Kidney tubule cell (primary cell): ENCODE measurements at regions not wholly inside any gene's neighbourhood (a gene's known extent, or its start where the extent isn't known, plus 50 kb on each side); places are given as distances from the start of the nearest gene placed in this dataset.

Experiments used
- DNase-seq: peaks from one replicate; pipeline ENCODE4 v3.0.0-alpha.2; 2018; ENCODE audit warnings: low spot score

DNA sequence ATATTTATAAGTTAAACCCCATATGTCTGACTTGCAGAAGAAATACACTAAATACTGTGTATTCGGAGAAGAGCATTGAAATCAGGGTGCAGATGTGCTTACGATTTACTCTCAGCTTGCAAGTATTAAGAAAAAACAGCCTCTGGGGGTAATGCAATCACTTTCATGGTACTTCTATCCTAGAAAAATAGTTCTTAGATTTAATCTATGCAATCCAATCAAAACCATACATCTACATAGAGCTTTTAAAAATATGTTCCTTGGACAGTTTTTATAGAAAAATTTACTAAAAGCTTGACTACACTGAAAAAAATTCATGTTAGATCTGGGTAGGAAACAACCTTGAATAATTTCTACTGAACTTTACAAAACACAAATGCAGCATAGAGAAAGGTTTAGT, 890.3 kb upstream of the ADGRL2 start:
- no peak for DNase-seq

- DNase-seq: no peak
These were observed 891.5 kb upstream of the ADGRL2 start for GRCh38 chr1:80909172-80909784.

GRCh38 chr1:80896781-80897356, 903.9 kb upstream of the ADGRL2 start:
- peak; percentile 24 for DNase-seq

DNA sequence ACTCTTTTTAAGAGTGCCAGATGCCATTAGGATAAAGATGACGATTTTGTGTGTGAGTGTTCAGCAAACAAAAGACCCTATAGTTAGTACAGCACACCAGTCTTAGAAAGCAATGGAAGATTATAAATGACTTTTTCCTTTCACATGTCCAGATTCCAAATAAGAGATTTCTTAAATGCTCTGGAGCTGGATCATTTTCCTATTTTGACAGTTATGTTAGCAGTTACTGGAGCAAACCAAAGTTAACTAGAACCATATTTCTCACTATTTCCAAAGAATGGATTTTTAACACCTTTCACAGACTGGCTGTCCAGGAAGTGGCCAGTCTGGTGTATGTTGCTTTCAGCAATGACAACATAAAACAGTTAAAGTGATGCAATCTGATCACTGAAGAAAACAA, 905.8 kb upstream of the ADGRL2 start:
- no peak for DNase-seq

DNA sequence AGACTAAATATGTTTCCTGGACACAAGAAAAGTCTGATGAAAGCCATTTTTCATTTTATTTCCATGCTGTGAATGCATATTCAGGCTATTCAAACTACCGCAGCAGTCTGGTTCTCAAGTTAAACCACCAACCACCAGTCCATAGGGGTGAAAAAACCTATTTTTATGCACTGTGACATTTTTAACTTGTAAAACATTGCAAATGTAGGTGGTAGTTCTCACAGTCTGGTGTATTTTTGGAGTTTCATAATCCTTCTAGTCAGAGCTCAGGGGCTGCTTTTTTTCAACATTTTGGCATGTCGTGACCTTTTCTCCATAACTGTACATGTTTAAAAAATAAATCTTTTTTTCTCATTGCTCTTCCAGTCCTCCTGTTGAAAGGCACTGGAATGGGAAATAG, 907.6 kb upstream of the ADGRL2 start:
- DNase-seq: no peak

- DNase-seq: no peak
These were observed 908.2 kb upstream of the ADGRL2 start for GRCh38 chr1:80892539-80892938.

DNA sequence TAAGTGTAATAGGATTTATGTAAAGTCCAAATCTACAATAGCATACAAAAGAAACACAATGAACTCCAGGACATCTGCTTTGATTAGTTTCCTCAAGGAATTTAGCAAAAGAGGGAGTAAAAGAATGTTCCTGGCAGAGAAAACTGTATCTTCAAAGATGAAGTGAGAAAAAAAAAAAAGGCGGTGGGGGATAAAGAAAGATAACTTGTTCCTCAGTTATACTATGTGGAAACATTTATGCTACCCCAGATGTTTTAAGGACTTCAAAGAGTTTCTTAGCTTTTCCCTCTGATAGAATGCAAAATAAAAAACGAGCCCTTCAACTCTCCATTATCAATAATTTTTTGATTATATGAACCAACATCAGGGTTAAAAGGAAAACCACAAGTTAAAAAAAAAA, 908.9 kb upstream of the ADGRL2 start:
- no peak for DNase-seq

GRCh38 chr1:80882553-80882952, 918.2 kb upstream of the ADGRL2 start:
- peak; percentile 83 for DNase-seq

DNA sequence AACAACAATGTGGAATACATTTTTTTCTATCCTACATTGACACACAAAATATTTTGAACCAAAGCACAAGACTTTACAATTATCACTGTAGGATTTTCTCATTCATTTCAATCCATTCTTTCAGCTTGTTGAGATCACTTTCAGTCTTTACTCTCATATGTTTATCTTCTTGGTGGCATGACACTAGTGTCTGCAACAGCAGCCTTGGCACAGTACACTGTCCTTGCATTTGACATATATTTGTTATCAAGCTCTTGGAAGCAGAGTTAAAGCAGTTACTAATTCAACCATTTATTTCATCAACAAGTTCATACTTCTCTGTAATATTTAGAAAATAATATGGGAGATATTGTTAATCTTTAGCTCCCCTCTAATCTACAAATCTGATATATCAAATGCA, 922.4 kb upstream of the ADGRL2 start:
- DNase-seq: no peak

- no peak for DNase-seq
These were observed 924.7 kb upstream of the ADGRL2 start for GRCh38 chr1:80876035-80876434.

DNA sequence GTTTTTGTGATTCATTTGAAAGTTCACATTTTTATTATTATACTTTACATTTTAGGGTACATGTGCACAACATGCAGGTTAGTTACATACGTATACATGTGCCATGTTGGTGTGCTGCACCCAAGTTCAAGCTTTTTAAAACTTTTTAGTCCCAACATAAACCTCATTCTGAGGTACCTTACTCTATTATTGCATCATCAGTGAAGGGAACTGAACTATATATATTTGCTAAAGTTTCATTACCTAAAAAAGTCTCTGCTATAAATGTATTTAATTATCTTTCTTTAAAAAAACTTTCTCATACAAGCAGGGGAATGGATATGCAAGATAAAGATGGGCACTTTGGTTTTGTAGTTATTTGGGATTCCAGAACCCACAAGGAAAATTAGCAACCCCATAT, 931.4 kb upstream of the ADGRL2 start:
- no peak for DNase-seq

DNA sequence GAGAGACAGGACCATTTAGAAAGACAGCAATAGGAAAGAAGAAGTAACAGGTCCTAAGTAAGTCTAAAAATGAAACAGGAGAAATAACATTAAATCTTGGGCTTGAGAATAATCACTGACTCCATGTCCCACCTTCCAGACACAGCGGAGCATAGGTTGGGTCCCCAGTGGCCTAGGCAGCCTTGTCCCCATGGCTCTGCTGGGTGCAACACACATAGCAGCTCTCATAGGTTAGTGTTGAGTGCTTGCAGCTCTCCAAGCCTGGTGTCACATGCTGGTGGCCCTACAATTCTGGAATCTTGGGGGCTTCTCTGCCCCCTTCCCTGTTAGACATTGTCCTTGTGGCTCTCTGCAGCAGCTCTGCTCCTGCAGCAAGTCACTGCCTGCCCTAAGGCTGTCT, 952.8 kb upstream of the ADGRL2 start:
- no peak for DNase-seq

- DNase-seq: peak; percentile 1
These were observed 953.8 kb upstream of the ADGRL2 start for GRCh38 chr1:80846966-80847365.

- DNase-seq: no peak
These were observed 957.9 kb upstream of the ADGRL2 start for GRCh38 chr1:80842796-80843195.

- DNase-seq: no peak
These were observed 959.5 kb upstream of the ADGRL2 start for GRCh38 chr1:80841261-80841660.

DNA sequence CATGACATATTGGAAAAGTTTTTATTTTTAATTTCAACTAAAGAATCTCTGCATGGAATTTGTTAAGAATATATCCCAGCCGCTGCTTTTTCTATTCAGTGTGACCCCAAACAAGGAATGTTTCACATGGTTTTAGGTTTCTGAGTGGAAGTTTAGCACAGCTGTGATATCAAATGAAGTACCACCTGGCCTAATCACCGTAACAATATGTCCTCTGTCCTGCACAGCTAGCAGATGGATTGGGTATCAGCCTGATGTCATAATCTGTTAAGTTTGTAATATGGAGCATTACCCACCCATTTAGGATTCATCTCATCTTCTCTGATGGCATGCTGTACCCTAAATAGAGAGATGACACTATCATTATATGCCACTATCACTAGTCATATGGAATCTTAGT, 963.7 kb upstream of the ADGRL2 start:
- no peak for DNase-seq

GRCh38 chr1:80836505-80836904, 964.2 kb upstream of the ADGRL2 start:
- no peak for DNase-seq

DNA sequence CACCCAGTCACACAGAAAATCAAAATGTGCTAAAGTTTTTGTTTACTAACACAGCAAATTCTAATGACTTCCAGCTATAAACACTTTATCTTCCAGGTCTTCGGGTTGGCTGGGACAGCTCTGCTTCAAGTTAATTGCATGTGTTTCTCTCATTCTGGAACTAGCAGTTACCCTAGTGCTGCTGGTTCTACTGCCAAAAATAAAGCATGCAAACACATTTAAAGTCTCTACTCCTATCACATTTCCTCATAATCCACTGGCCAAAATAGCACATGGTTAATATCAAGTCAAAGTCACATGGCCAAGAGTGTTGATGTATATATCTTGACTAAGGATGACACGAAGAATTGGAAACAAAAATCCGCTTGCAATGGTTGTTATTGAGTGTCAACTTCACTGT, 973.1 kb upstream of the ADGRL2 start:
- DNase-seq: no peak

GRCh38 chr1:80825067-80825466, 975.7 kb upstream of the ADGRL2 start:
- DNase-seq: no peak

GRCh38 chr1:80818211-80818610, 982.5 kb upstream of the ADGRL2 start:
- DNase-seq: peak; percentile 36

DNA sequence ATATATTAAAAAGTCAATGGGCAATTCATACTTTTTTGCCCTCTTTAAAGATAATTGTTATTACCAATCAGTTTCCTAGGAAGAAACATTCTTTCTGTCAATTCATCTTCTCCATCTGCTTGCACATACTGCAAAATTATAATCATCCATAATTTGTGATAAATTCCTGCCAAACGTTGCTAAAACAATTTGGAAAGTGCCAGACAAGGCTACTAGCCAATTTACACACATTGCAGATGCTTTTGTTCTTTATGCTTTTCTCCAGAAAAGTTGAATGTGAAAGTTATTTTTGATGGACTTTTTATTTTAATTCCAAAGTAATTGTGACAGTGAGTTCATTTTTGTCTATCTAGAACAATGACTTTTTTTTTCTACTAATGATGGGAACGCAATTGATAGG, 992.8 kb upstream of the ADGRL2 start:
- DNase-seq: no peak

DNA sequence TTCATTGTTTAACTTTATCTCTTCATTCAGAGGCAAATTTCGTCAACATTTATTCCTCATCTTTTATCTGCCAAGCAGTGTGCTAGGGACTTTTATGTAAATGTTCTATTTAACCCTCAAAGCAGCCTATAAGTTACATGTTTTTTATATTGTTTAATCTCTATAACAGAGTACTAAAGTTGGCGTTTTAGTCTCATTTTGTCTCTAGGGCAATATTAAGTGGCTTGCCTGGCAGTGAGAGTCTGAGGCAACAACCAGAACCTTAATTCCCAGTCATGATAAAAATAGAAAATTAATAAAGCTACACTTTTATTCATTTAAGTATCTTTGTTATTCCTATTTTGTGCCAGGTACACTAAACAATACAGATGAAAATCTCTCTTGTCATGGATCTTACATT, 994.3 kb upstream of the ADGRL2 start:
- DNase-seq: no peak

DNA sequence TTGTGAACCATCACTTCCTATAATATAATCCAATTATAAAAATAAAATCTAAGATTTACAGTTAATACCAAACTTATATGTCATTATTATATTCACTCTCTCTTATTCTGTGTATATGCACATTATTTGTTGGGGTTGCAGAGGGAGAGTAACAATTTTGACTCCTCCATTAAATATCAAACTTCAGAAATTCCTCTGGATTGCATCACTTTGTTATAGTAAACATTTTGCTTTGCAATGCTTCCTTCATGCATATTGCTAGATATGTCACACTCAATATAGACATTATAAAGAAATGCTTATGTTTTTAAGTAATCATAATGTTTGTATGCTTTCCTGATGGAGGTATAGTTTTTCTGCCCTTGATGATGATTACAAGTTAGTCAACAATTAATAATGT, 999.0 kb upstream of the ADGRL2 start:
- DNase-seq: no peak

DNA sequence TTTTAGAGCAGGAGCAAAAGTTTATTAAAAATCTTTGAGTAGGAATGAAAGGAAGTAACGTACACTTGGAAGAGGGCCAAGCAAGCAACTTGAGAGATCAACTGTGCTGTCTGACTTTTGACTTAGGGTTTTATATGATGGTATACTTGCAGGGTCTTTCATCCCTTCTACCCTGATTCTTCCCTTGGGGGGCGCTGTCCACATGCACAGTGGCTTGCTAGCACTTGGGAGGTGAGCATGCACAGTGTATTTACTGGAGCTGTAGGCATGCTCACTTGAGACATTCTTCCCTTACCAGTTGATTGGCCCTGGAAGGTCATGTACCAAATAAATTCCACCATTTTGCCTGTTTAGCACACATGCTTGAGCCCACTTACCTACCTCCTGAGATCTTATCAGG, 1001.3 kb upstream of the ADGRL2 start:
- DNase-seq: no peak

GRCh38 chr1:80779275-80779674, 1021.5 kb upstream of the ADGRL2 start:
- no peak for DNase-seq
